ENCODE measurements at regions not wholly inside any gene's neighbourhood (a gene's known extent, or its start where the extent isn't known, plus 50 kb on each side); places are given as distances from the start of the nearest gene placed in this dataset.

- TF ChIP-seq CTCF (conservative IDR thresholded peaks at IDR 0.05) (no peak), EZH2 (IDR thresholded peaks at IDR 0.05; ENCODE audit: low read depth) (no peak)
Measured at GRCh38 chr2:121081701-121082100, 203.3 kb downstream of the TFCP2L1 start.
